ENCODE measurements at regions not wholly inside any gene's neighbourhood (a gene's known extent, or its start where the extent isn't known, plus 50 kb on each side); places are given as distances from the start of the nearest gene placed in this dataset.

DNA sequence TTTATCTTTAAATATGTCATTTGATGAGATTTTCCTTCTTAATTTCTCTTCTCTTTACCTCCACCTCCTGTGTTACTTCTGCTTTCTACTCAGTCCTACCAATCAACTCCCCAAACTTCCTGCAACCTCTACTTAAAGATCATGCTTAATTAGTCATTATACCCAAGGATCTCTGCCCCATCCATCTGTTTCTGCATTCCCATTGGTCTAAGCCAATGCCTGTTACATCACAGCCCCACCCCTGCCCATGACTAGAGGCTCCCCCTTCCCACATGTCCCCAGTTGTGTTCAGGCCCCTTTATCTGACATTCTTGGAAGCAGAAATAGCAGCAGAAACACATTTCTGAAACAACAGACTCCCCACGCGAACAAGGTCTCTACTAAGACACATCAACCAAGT lies 319.1 kb upstream of the NFE2L3 start:
- H3K79me2 ChIP-seq (ENCODE audit: control insufficient read depth, insufficient read depth, low read length), result no peaks in the 10 kb centered on the region
- H3K9me3 ChIP-seq (ENCODE audit: control insufficient read depth, insufficient read depth, low read depth, low read length), result no peaks in the 10 kb centered on the region
- H3K4me2 ChIP-seq (ENCODE audit: extremely low read depth, insufficient read depth, low read length), result no peak overlapping the region
- H3K4me1 ChIP-seq (ENCODE audit: control insufficient read depth, extremely low read depth, insufficient read depth, low read length), result no peaks in the 10 kb centered on the region
- DNase-seq (ENCODE audit: low read depth in 2 of 2), result no peak
- H3K9ac ChIP-seq (ENCODE audit: insufficient read depth, low read length), result no peak overlapping the region
- H3K27ac ChIP-seq (ENCODE audit: insufficient read depth, low read length), result no peak overlapping the region
- no peak overlapping the region for H3K4me3 ChIP-seq (replicated peaks in 1 of 4; ENCODE audit: control extremely low read depth in 1 of 4, insufficient read depth in 1 of 4, low read depth in 3 of 4, low read length in 4 of 4)
- H4K20me1 ChIP-seq (ENCODE audit: control insufficient read depth, extremely low read depth, insufficient read depth, low read length), result no peaks in the 10 kb centered on the region
- TF ChIP-seq, protein P1, sequence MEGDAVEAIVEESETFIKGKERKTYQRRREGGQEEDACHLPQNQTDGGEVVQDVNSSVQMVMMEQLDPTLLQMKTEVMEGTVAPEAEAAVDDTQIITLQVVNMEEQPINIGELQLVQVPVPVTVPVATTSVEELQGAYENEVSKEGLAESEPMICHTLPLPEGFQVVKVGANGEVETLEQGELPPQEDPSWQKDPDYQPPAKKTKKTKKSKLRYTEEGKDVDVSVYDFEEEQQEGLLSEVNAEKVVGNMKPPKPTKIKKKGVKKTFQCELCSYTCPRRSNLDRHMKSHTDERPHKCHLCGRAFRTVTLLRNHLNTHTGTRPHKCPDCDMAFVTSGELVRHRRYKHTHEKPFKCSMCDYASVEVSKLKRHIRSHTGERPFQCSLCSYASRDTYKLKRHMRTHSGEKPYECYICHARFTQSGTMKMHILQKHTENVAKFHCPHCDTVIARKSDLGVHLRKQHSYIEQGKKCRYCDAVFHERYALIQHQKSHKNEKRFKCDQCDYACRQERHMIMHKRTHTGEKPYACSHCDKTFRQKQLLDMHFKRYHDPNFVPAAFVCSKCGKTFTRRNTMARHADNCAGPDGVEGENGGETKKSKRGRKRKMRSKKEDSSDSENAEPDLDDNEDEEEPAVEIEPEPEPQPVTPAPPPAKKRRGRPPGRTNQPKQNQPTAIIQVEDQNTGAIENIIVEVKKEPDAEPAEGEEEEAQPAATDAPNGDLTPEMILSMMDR (conservative IDR thresholded peaks at IDR 0.05 in 1 of 2, IDR thresholded peaks at IDR 0.05 in 1 of 2; ENCODE audit: low read depth in 1 of 2, low read length in 2 of 2), result no peak
- TF ChIP-seq EZH2 (IDR thresholded peaks at IDR 0.05; ENCODE audit: low read length, missing control alignments), result no peak
- H3K27me3 ChIP-seq (ENCODE audit: control insufficient read depth, insufficient read depth, low read length), result no peaks in the 10 kb centered on the region
- H3K36me3 ChIP-seq (ENCODE audit: control insufficient read depth, insufficient read depth, low read length), result no peaks in the 10 kb centered on the region
- H2AFZ ChIP-seq (ENCODE audit: low read length), result no peak overlapping the region

DNA sequence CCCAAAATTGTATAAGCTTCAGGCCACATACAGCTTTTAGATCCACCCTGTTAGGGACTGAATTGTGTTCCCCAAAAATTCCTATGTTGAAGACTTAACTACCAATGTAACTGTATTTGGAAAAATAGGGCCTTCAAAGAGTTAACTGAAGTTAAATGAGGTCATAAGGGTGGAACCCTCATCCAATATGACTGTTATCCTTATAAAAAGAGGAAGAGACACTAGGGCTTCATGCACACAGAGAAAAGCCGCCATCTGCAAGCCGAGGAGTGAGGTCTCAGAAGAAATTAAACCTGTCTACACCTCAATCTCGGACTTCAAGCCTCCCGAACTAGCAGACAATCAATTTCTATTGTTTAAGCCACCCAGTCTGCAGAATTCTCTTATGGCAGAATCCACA lies 317.9 kb upstream of the NFE2L3 start:
- Histone ChIP-seq H3K9ac (ENCODE audit: insufficient read depth, low read length) (no peak overlapping the region), H3K4me1 (ENCODE audit: control insufficient read depth, extremely low read depth, insufficient read depth, low read length) (no peaks in the 10 kb centered on the region), H3K4me3 (replicated peaks in 1 of 4; ENCODE audit: control extremely low read depth in 1 of 4, insufficient read depth in 1 of 4, low read depth in 3 of 4, low read length in 4 of 4) (no peak overlapping the region), H3K9me3 (ENCODE audit: control insufficient read depth, insufficient read depth, low read depth, low read length) (no peaks in the 10 kb centered on the region), H3K79me2 (ENCODE audit: control insufficient read depth, insufficient read depth, low read length) (no peaks in the 10 kb centered on the region), H3K36me3 (ENCODE audit: control insufficient read depth, insufficient read depth, low read length) (no peaks in the 10 kb centered on the region), H3K27me3 (ENCODE audit: control insufficient read depth, insufficient read depth, low read length) (no peaks in the 10 kb centered on the region), H3K27ac (ENCODE audit: insufficient read depth, low read length) (no peak overlapping the region), H3K4me2 (ENCODE audit: extremely low read depth, insufficient read depth, low read length) (no peak overlapping the region), H2AFZ (ENCODE audit: low read length) (no peak overlapping the region), H4K20me1 (ENCODE audit: control insufficient read depth, extremely low read depth, insufficient read depth, low read length) (no peaks in the 10 kb centered on the region)
- TF ChIP-seq, protein P1 (conservative IDR thresholded peaks at IDR 0.05 in 1 of 2, IDR thresholded peaks at IDR 0.05 in 1 of 2; ENCODE audit: low read depth in 1 of 2, low read length in 2 of 2), result no peak
- TF ChIP-seq EZH2 (IDR thresholded peaks at IDR 0.05; ENCODE audit: low read length, missing control alignments), result no peak
- no peak for DNase-seq (ENCODE audit: low read depth in 2 of 2)

DNA sequence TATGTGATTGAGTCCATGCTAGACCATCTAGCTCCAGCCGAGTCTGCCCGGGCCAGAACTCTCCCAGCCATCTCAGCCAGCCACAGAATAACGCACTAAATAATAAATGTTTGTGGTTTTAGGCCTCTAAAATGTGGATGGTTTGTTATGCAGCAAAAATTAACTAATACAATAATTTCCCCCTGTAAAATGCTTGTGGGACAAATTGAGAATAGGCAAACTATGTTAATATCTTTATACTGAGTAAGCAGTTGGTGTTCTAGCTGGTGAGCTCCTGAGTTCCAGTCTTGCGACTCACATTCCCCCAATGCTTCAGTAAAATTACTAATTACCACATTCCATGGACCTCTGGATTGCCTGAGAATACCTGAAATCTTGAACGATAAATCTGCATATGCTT lies 316.8 kb upstream of the NFE2L3 start:
- Histone ChIP-seq H3K4me1 (ENCODE audit: control insufficient read depth, extremely low read depth, insufficient read depth, low read length) (no peaks in the 10 kb centered on the region), H3K27ac (ENCODE audit: insufficient read depth, low read length) (no peak overlapping the region)

More for the DNA sequence above, 316.8 kb upstream of the NFE2L3 start:
- Histone ChIP-seq H4K20me1 (ENCODE audit: control insufficient read depth, extremely low read depth, insufficient read depth, low read length) (no peaks in the 10 kb centered on the region), H3K9me3 (ENCODE audit: control insufficient read depth, insufficient read depth, low read depth, low read length) (no peaks in the 10 kb centered on the region), H3K9ac (ENCODE audit: insufficient read depth, low read length) (no peak overlapping the region), H3K4me2 (ENCODE audit: extremely low read depth, insufficient read depth, low read length) (no peak overlapping the region), H2AFZ (ENCODE audit: low read length) (no peak overlapping the region), H3K79me2 (ENCODE audit: control insufficient read depth, insufficient read depth, low read length) (no peaks in the 10 kb centered on the region), H3K27me3 (ENCODE audit: control insufficient read depth, insufficient read depth, low read length) (no peaks in the 10 kb centered on the region), H3K36me3 (ENCODE audit: control insufficient read depth, insufficient read depth, low read length) (no peaks in the 10 kb centered on the region), H3K4me3 (replicated peaks in 1 of 4; ENCODE audit: control extremely low read depth in 1 of 4, insufficient read depth in 1 of 4, low read depth in 3 of 4, low read length in 4 of 4) (no peak overlapping the region)
- TF ChIP-seq, protein P1 (conservative IDR thresholded peaks at IDR 0.05 in 1 of 2, IDR thresholded peaks at IDR 0.05 in 1 of 2; ENCODE audit: low read depth in 1 of 2, low read length in 2 of 2), result no peak
- no peak for TF ChIP-seq EZH2 (IDR thresholded peaks at IDR 0.05; ENCODE audit: low read length, missing control alignments)
- DNase-seq (ENCODE audit: low read depth in 2 of 2), result peak; percentile 37 to 62
